ENCODE measurements at regions not wholly inside any gene's neighbourhood (a gene's known extent, or its start where the extent isn't known, plus 50 kb on each side); places are given as distances from the start of the nearest gene placed in this dataset.

DNA sequence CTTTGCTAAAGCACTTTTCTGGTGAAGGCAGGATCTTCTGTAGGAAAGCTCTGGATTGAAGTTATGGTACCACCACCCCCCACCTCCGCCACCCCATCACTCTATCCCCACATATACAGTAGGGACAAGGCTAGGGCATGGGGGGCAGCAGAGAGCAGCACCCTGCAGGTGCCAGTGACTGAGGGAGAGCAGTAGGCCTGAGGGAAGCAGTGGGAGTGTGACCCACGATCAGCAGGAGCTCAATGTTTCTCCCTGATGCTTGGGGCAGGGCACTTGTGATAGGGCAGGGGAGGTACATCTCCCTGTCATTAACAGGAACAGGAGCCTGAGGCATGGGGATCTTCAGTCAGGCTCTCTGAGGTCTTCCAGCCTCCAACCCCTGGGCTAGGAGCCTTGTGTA, 121.6 kb downstream of the ZFP36L2 start:
- TF ChIP-seq, protein P1, sequence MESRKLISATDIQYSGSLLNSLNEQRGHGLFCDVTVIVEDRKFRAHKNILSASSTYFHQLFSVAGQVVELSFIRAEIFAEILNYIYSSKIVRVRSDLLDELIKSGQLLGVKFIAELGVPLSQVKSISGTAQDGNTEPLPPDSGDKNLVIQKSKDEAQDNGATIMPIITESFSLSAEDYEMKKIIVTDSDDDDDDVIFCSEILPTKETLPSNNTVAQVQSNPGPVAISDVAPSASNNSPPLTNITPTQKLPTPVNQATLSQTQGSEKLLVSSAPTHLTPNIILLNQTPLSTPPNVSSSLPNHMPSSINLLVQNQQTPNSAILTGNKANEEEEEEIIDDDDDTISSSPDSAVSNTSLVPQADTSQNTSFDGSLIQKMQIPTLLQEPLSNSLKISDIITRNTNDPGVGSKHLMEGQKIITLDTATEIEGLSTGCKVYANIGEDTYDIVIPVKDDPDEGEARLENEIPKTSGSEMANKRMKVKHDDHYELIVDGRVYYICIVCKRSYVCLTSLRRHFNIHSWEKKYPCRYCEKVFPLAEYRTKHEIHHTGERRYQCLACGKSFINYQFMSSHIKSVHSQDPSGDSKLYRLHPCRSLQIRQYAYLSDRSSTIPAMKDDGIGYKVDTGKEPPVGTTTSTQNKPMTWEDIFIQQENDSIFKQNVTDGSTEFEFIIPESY (IDR thresholded peaks at IDR 0.05) = no peak
- no peak for TF ChIP-seq SMARCA5 (IDR thresholded peaks at IDR 0.05)
- TF ChIP-seq, protein P2, sequence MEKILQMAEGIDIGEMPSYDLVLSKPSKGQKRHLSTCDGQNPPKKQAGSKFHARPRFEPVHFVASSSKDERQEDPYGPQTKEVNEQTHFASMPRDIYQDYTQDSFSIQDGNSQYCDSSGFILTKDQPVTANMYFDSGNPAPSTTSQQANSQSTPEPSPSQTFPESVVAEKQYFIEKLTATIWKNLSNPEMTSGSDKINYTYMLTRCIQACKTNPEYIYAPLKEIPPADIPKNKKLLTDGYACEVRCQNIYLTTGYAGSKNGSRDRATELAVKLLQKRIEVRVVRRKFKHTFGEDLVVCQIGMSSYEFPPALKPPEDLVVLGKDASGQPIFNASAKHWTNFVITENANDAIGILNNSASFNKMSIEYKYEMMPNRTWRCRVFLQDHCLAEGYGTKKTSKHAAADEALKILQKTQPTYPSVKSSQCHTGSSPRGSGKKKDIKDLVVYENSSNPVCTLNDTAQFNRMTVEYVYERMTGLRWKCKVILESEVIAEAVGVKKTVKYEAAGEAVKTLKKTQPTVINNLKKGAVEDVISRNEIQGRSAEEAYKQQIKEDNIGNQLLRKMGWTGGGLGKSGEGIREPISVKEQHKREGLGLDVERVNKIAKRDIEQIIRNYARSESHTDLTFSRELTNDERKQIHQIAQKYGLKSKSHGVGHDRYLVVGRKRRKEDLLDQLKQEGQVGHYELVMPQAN (conservative IDR thresholded peaks at IDR 0.05) = no peak
- ChIA-PET SMC1A (ENCODE audit: uncharacterized antibody, unreplicated experiment) (interaction anchor here (1.1 to 1.2 kb wide), 2 partner anchors 79 to 124 kb away, joined by 3 to 4 read pairs; no protein-coding TSS in a partner anchor), CTCF (interaction anchor here (0.9 to 1.2 kb wide), 2 partner anchors 13 to 152 kb away, joined by 3 read pairs; no protein-coding TSS in a partner anchor), POLR2A (interaction anchor here (0.6 kb wide), 1 partner anchor 18 kb away, joined by 5 read pairs; no protein-coding TSS in a partner anchor), RAD21 (ENCODE audit: unreplicated experiment) (interaction anchor here (0.6 kb wide), 1 partner anchor 9 kb away, joined by 3 read pairs; no protein-coding TSS in a partner anchor)
- intact Hi-C loops (cut with micrococcal nuclease; ENCODE audit: unreplicated experiment) (loop anchor here (5.0 kb wide), 1 partner anchor 157 kb away; no protein-coding TSS in a partner anchor), in situ Hi-C loops (cut with MboI) (no loop called here)
- ATAC-seq (no peak), FAIRE-seq (no peak), DNase-seq (ENCODE audit: low read depth, low spot score) (no peak)
- Histone ChIP-seq H3K9me3 (replicated peaks; ENCODE audit: control insufficient read depth, insufficient read depth, low read length) (no peaks in the 10 kb centered on the region), H3K27me3 (replicated peaks in 1 of 2; ENCODE audit: control insufficient read depth in 2 of 2, insufficient read depth in 2 of 2, low read length in 1 of 2) (no peaks in the 10 kb centered on the region), H3K4me3 (no peak overlapping the region), H2AFZ (ENCODE audit: control insufficient read depth, low read depth, low read length) (no peak overlapping the region), H3K9ac (ENCODE audit: control insufficient read depth, insufficient read depth, low read length) (no peak overlapping the region), H3K4me1 (ENCODE audit: control insufficient read depth, insufficient read depth, low read length) (peaks cover 40% of the 10 kb centered on the region), H4K20me1 (ENCODE audit: control insufficient read depth, insufficient read depth) (no peaks in the 10 kb centered on the region), H3K27ac (ENCODE audit: control insufficient read depth, insufficient read depth) (no peak overlapping the region), H3K79me2 (ENCODE audit: control insufficient read depth, insufficient read depth, low read length) (no peaks in the 10 kb centered on the region), H3K36me3 (ENCODE audit: control insufficient read depth in 2 of 2, insufficient read depth in 2 of 2, low read length in 1 of 2) (no peaks in the 10 kb centered on the region), H3K4me2 (ENCODE audit: control insufficient read depth, insufficient read depth) (no peak overlapping the region)
- WGBS (ENCODE audit: insufficient coverage, insufficient replicate concordance, low lambda C conversion rate, missing lambda C conversion rate) = 21% methylated on average over 2 of the region's 2 CpGs
- BruUV-seq (replicated peaks) = no TSS peak
